ENCODE measurements at regions not wholly inside any gene's neighbourhood (a gene's known extent, or its start where the extent isn't known, plus 50 kb on each side); places are given as distances from the start of the nearest gene placed in this dataset.

- POLR2A ChIA-PET, result no interaction called here
- H3K79me2 ChIP-seq (ENCODE audit: control insufficient read depth, insufficient read depth, low read length), result no peaks in the 10 kb centered on the region
- H3K9me3 ChIP-seq (replicated peaks; ENCODE audit: control insufficient read depth, insufficient read depth, low read depth, low read length), result no peaks in the 10 kb centered on the region
- CTCF ChIA-PET (ENCODE audit: low intra/inter-chr PET ratio), result no interaction called here
- no peak overlapping the region for H3K4me2 ChIP-seq (ENCODE audit: insufficient read depth, low read length)
- DNase-seq (ENCODE audit: extremely low read depth in 1 of 4, low spot score in 3 of 4) (no peak), ATAC-seq (no peak), FAIRE-seq (no peak)
- H3K4me1 ChIP-seq (replicated peaks in 1 of 2; ENCODE audit: control insufficient read depth in 2 of 2, insufficient read depth in 2 of 2, low read length in 2 of 2), result no peaks in the 10 kb centered on the region
- BruUV-seq (replicated peaks), result no TSS peak
- H3K9me1 ChIP-seq (ENCODE audit: control insufficient read depth, insufficient read depth, low read length), result no peaks in the 10 kb centered on the region
- H3K9ac ChIP-seq (ENCODE audit: insufficient read depth in 1 of 2, low read depth in 2 of 2, low read length in 2 of 2), result no peak overlapping the region
- 0% methylated on average over 2 of the region's 2 CpGs for WGBS (ENCODE audit: insufficient coverage, low coverage, missing lambda C conversion rate)
- no peaks in the 10 kb centered on the region for H4K20me1 ChIP-seq (replicated peaks; ENCODE audit: control insufficient read depth, insufficient read depth, low read length)
- H2AFZ ChIP-seq (ENCODE audit: low read depth, low read length), result no peak overlapping the region
- intact Hi-C loops (cut with micrococcal nuclease) (no loop called here), in situ Hi-C loops (cut with MboI) (no loop called here)
- H3K4me3 ChIP-seq, result no peak overlapping the region
- H3K36me3 ChIP-seq (ENCODE audit: control insufficient read depth, insufficient read depth, low read length), result no peaks in the 10 kb centered on the region
- H3K27me3 ChIP-seq (ENCODE audit: control insufficient read depth in 2 of 2, insufficient read depth in 2 of 2, low read length in 2 of 2), result no peaks in the 10 kb centered on the region
- H3K27ac ChIP-seq (ENCODE audit: extremely low read depth, low read depth, low read length), result no peak overlapping the region
- TF ChIP-seq PHF20 (IDR thresholded peaks at IDR 0.05; ENCODE audit: partially characterized antibody) (no peak), REST (IDR thresholded peaks at IDR 0.05; ENCODE audit: borderline replicate concordance) (no peak), REST (CRISPR knock-in tag; IDR thresholded peaks at IDR 0.05; ENCODE audit: low read depth) (no peak), MTA2 (IDR thresholded peaks at IDR 0.05; ENCODE audit: low read depth) (no peak), ZNF740 (CRISPR knock-in tag; IDR thresholded peaks at IDR 0.05) (no peak), ZNF740 (tag; IDR thresholded peaks at IDR 0.05) (no peak), DNMT1 (IDR thresholded peaks at IDR 0.05) (no peak)
Measured at GRCh38 chrX:34288782-34289181, 156.7 kb upstream of the FAM47A start.

Data from K562 (cell line).